ENCODE measurements at regions not wholly inside any gene's neighbourhood (a gene's known extent, or its start where the extent isn't known, plus 50 kb on each side); places are given as distances from the start of the nearest gene placed in this dataset.

DNA sequence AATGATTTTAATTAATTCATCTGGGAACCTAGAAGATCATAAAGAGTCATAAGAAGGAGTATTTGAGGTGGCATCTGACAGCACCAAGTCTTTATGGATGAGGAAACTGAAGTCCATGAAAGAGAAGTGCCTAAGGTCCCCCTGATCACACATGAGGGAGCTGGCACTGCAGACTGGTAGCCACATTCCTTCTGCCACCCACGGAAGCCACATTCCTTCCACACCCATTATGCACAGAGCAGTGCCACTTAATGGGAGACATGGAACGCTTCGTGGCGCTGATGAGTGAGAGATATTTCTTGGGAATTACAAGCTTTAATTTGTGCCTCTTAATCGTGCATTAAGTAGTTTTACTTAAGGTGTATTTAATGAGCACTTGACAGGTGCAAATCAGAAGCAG lies 139.3 kb upstream of the NTF3 start:
- Histone ChIP-seq H3F3A (ENCODE audit: insufficient read depth, low read length, poor library complexity, severe bottlenecking) (no peaks in the 10 kb centered on the region), H4K20me1 (ENCODE audit: insufficient read depth) (no peaks in the 10 kb centered on the region), H3K9ac (ENCODE audit: low read length) (no peak overlapping the region), H2AFZ (ENCODE audit: low read depth, low read length) (no peak overlapping the region), H3K79me2 (replicated peaks; ENCODE audit: insufficient read depth, low read length) (no peaks in the 10 kb centered on the region), H3K9me2 (ENCODE audit: insufficient read depth, low read length) (no peaks in the 10 kb centered on the region), H3K27ac (ENCODE audit: low read length) (no peak overlapping the region), H3K4me3 (ENCODE audit: low read length) (no peak overlapping the region), H3K36me3 (ENCODE audit: insufficient read depth, low read length) (no peaks in the 10 kb centered on the region), H3K27me3 (ENCODE audit: insufficient read depth, low read depth, low read length) (no peaks in the 10 kb centered on the region), H3K4me2 (ENCODE audit: low read length) (no peak overlapping the region), H3K9me3 (ENCODE audit: low read length) (no peaks in the 10 kb centered on the region)
- no peak for TF ChIP-seq SMC3 (conservative IDR thresholded peaks at IDR 0.05; ENCODE audit: poor library complexity)
- TF ChIP-seq MXI1 (conservative IDR thresholded peaks at IDR 0.05; ENCODE audit: poor library complexity, severe bottlenecking) = no peak
- TF ChIP-seq EP300 (conservative IDR thresholded peaks at IDR 0.05; ENCODE audit: poor library complexity, severe bottlenecking) = no peak
- no peak for TF ChIP-seq RAD21 (conservative IDR thresholded peaks at IDR 0.05)
- TF ChIP-seq POLR2AphosphoS5 (IDR thresholded peaks at IDR 0.05) = no peak
- TF ChIP-seq EZH2 (IDR thresholded peaks at IDR 0.05; ENCODE audit: borderline replicate concordance, insufficient read depth, low read length, poor library complexity, severe bottlenecking) = no peak
- TF ChIP-seq, protein P1, sequence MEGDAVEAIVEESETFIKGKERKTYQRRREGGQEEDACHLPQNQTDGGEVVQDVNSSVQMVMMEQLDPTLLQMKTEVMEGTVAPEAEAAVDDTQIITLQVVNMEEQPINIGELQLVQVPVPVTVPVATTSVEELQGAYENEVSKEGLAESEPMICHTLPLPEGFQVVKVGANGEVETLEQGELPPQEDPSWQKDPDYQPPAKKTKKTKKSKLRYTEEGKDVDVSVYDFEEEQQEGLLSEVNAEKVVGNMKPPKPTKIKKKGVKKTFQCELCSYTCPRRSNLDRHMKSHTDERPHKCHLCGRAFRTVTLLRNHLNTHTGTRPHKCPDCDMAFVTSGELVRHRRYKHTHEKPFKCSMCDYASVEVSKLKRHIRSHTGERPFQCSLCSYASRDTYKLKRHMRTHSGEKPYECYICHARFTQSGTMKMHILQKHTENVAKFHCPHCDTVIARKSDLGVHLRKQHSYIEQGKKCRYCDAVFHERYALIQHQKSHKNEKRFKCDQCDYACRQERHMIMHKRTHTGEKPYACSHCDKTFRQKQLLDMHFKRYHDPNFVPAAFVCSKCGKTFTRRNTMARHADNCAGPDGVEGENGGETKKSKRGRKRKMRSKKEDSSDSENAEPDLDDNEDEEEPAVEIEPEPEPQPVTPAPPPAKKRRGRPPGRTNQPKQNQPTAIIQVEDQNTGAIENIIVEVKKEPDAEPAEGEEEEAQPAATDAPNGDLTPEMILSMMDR (IDR thresholded peaks at IDR 0.05; ENCODE audit: poor library complexity, severe bottlenecking) = no peak
- TF ChIP-seq, protein P2, sequence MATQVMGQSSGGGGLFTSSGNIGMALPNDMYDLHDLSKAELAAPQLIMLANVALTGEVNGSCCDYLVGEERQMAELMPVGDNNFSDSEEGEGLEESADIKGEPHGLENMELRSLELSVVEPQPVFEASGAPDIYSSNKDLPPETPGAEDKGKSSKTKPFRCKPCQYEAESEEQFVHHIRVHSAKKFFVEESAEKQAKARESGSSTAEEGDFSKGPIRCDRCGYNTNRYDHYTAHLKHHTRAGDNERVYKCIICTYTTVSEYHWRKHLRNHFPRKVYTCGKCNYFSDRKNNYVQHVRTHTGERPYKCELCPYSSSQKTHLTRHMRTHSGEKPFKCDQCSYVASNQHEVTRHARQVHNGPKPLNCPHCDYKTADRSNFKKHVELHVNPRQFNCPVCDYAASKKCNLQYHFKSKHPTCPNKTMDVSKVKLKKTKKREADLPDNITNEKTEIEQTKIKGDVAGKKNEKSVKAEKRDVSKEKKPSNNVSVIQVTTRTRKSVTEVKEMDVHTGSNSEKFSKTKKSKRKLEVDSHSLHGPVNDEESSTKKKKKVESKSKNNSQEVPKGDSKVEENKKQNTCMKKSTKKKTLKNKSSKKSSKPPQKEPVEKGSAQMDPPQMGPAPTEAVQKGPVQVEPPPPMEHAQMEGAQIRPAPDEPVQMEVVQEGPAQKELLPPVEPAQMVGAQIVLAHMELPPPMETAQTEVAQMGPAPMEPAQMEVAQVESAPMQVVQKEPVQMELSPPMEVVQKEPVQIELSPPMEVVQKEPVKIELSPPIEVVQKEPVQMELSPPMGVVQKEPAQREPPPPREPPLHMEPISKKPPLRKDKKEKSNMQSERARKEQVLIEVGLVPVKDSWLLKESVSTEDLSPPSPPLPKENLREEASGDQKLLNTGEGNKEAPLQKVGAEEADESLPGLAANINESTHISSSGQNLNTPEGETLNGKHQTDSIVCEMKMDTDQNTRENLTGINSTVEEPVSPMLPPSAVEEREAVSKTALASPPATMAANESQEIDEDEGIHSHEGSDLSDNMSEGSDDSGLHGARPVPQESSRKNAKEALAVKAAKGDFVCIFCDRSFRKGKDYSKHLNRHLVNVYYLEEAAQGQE (IDR thresholded peaks at IDR 0.05; ENCODE audit: borderline replicate concordance) = no peak
- no peak for TF ChIP-seq TAF1 (IDR thresholded peaks at IDR 0.05; ENCODE audit: low read depth)

DNA sequence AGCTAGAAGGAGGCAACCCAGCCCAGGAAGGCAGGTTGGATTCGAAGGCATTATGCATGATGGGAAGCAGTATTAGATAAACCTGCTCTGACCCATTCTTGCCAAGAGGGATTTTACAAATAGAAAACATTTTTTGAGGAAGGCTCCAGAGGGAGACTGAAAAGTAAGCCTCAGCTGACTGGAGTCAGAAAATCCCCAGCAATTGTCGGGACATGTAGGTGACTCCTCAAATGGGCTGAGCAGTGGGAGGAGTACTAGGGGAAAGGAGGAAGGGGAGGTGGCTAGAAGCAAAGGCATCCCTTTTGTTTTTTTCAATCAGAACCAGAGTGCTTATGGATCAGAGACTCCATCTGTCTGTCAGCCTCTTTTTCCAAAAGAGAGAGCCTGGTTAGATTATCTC lies 138.1 kb upstream of the NTF3 start:
- no peak overlapping the region for H3K4me2 ChIP-seq (ENCODE audit: low read length)
- no peaks in the 10 kb centered on the region for H3K36me3 ChIP-seq (ENCODE audit: insufficient read depth, low read length)
- H3K9me2 ChIP-seq (ENCODE audit: insufficient read depth, low read length) = no peaks in the 10 kb centered on the region
- H3K9me3 ChIP-seq (ENCODE audit: low read length) = no peaks in the 10 kb centered on the region
- no peaks in the 10 kb centered on the region for H3F3A ChIP-seq (ENCODE audit: insufficient read depth, low read length, poor library complexity, severe bottlenecking)
- no peak overlapping the region for H3K4me3 ChIP-seq (ENCODE audit: low read length)
- no peaks in the 10 kb centered on the region for H3K27me3 ChIP-seq (ENCODE audit: insufficient read depth, low read depth, low read length)
- H2AFZ ChIP-seq (ENCODE audit: low read depth, low read length) = no peak overlapping the region
- H4K20me1 ChIP-seq (ENCODE audit: insufficient read depth) = no peaks in the 10 kb centered on the region
- no peak overlapping the region for H3K27ac ChIP-seq (ENCODE audit: low read length)
- H3K79me2 ChIP-seq (replicated peaks; ENCODE audit: insufficient read depth, low read length) = no peaks in the 10 kb centered on the region
- TF ChIP-seq, protein P1 (IDR thresholded peaks at IDR 0.05; ENCODE audit: poor library complexity, severe bottlenecking) = no peak
- TF ChIP-seq, protein P2 (IDR thresholded peaks at IDR 0.05; ENCODE audit: borderline replicate concordance) = no peak
- TF ChIP-seq POLR2AphosphoS5 (IDR thresholded peaks at IDR 0.05) (no peak), MXI1 (conservative IDR thresholded peaks at IDR 0.05; ENCODE audit: poor library complexity, severe bottlenecking) (no peak), EP300 (conservative IDR thresholded peaks at IDR 0.05; ENCODE audit: poor library complexity, severe bottlenecking) (no peak), RAD21 (conservative IDR thresholded peaks at IDR 0.05) (no peak), EZH2 (IDR thresholded peaks at IDR 0.05; ENCODE audit: borderline replicate concordance, insufficient read depth, low read length, poor library complexity, severe bottlenecking) (no peak), SMC3 (conservative IDR thresholded peaks at IDR 0.05; ENCODE audit: poor library complexity) (no peak), TAF1 (IDR thresholded peaks at IDR 0.05; ENCODE audit: low read depth) (no peak)
- no peak overlapping the region for H3K9ac ChIP-seq (ENCODE audit: low read length)
